CD14-positive monocyte (primary cell): ENCODE measurements at regions not wholly inside any gene's neighbourhood (a gene's known extent, or its start where the extent isn't known, plus 50 kb on each side); places are given as distances from the start of the nearest gene placed in this dataset.

Experiments
- DNase-seq, 3 donors: peaks; one replicate each; pipeline ENCODE4 v3.0.0-alpha.2; 2011 to 2022
- H2AFZ ChIP-seq: 2 replicates; pipeline ENCODE4 v1.6.0; 2012; ENCODE audit warnings: mild to moderate bottlenecking, low read depth, low read length, inconsistent platforms; ENCODE audit not compliant: insufficient read depth, poor library complexity, severe bottlenecking
- H3K27ac ChIP-seq, 2 donors: 1 replicate in 1 of 2; 2 replicates in 1 of 2; pipeline ENCODE4 v1.5.1; 2012 to 2013; ENCODE audit warnings: low read length in 2 of 2, control low read depth in 1 of 2, inconsistent platforms in 1 of 2, low read depth in 1 of 2, mild to moderate bottlenecking in 1 of 2
- H3K27me3 ChIP-seq, 2 donors: one replicate each; pipeline versions ENCODE4 v1.6.0 to v1.6.1; 2011 to 2013; ENCODE audit warnings: low read length in 2 of 2; ENCODE audit not compliant: control insufficient read depth in 2 of 2, insufficient read depth in 2 of 2
- H3K36me3 ChIP-seq, 2 donors: replicated peaks in 1 of 2; 1 replicate in 1 of 2; 2 replicates in 1 of 2; pipeline versions ENCODE4 v1.5.1 to v1.6.1; 2012 to 2013; ENCODE audit warnings: low read length in 2 of 2, control low read depth in 1 of 2, inconsistent platforms in 1 of 2, mild to moderate bottlenecking in 1 of 2; ENCODE audit not compliant: insufficient read depth in 2 of 2, control insufficient read depth in 1 of 2
- H3K4me1 ChIP-seq, 2 donors: 1 replicate in 1 of 2; 2 replicates in 1 of 2; pipeline versions ENCODE4 v1.5.1 to v1.6.1; 2012 to 2013; ENCODE audit warnings: low read length in 2 of 2, control low read depth in 1 of 2, inconsistent platforms in 1 of 2, mild to moderate bottlenecking in 1 of 2, moderate library complexity in 1 of 2; ENCODE audit not compliant: insufficient read depth in 2 of 2, control insufficient read depth in 1 of 2
- H3K4me2 ChIP-seq: replicated peaks from 2 replicates; pipeline ENCODE3; 2012; ENCODE audit warnings: low read length, moderate library complexity, mild to moderate bottlenecking; ENCODE audit not compliant: poor library complexity, severe bottlenecking; ENCODE audit errors: extremely low read depth
- H3K4me3 ChIP-seq, 3 experiments: fragments of 200-600 bp in 1 of 3; sonication (generic) in 1 of 3; replicated peaks in 1 of 3; 1 replicate in 2 of 3; 2 replicates in 1 of 3; pipeline ENCODE4 v1.5.1; 2011 to 2013; ENCODE audit warnings: low read length in 3 of 3, mild to moderate bottlenecking in 3 of 3, control low read depth in 2 of 3, low read depth in 2 of 3, inconsistent platforms in 1 of 3, moderate library complexity in 1 of 3
- H3K79me2 ChIP-seq: 2 replicates; pipeline ENCODE4 v1.6.0; 2012; ENCODE audit warnings: mild to moderate bottlenecking, control low read depth, inconsistent platforms, low read length, moderate library complexity; ENCODE audit not compliant: insufficient read depth
- H3K9ac ChIP-seq: 2 replicates; pipeline ENCODE4 v1.6.0; 2017; ENCODE audit warnings: low read length, mild to moderate bottlenecking; ENCODE audit not compliant: insufficient read depth, poor library complexity, severe bottlenecking
- H3K9me3 ChIP-seq, 2 donors: replicated peaks in 1 of 2; 1 replicate in 1 of 2; 2 replicates in 1 of 2; pipeline versions ENCODE4 v1.5.1 to v1.6.1; 2012 to 2013; ENCODE audit warnings: low read length in 2 of 2, control low read depth in 1 of 2; ENCODE audit not compliant: control insufficient read depth in 1 of 2, insufficient read depth in 1 of 2
- H4K20me1 ChIP-seq: 2 replicates; pipeline ENCODE4 v1.6.0; 2012; ENCODE audit warnings: mild to moderate bottlenecking, low read length, control low read depth, moderate library complexity; ENCODE audit not compliant: insufficient read depth
- H3K27ac Mint-ChIP-seq, 7 donors: one replicate each; pipeline ENCODE4 v1.8.0; 2020; ENCODE audit warnings: mild to moderate bottlenecking in 7 of 7, mixed read lengths in 7 of 7, moderate library complexity in 6 of 7, inconsistent platforms in 2 of 7
- H3K27me3 Mint-ChIP-seq, 3 donors: one replicate each; pipeline ENCODE4 v1.8.0; 2021 to 2022; ENCODE audit warnings: low read depth in 3 of 3, mild to moderate bottlenecking in 3 of 3, mixed read lengths in 3 of 3, moderate library complexity in 3 of 3, inconsistent platforms in 1 of 3
- H3K36me3 Mint-ChIP-seq, 2 donors: one replicate each; pipeline ENCODE4 v1.8.0; 2020; ENCODE audit warnings: mixed read lengths in 2 of 2, inconsistent platforms in 1 of 2, mild to moderate bottlenecking in 1 of 2
- H3K4me1 Mint-ChIP-seq: one replicate; pipeline ENCODE4 v1.8.0; 2020; ENCODE audit warnings: mild to moderate bottlenecking, mixed read lengths
- H3K4me3 Mint-ChIP-seq, 2 donors: one replicate each; pipeline ENCODE4 v1.8.0; 2020; ENCODE audit warnings: mild to moderate bottlenecking in 2 of 2, mixed read lengths in 2 of 2, moderate library complexity in 1 of 2
- H3K9me3 Mint-ChIP-seq, 7 donors: one replicate each; pipeline ENCODE4 v1.8.0; 2020 to 2022; ENCODE audit warnings: mixed read lengths in 7 of 7, mild to moderate bottlenecking in 6 of 7, moderate library complexity in 6 of 7, inconsistent platforms in 2 of 7
- WGBS: methylation state at CpG from one replicate; pipeline ENCODE4 v1.1.5; 2013; ENCODE audit warnings: missing lambda C conversion rate; ENCODE audit not compliant: insufficient coverage; 5-methylcytosine and 5-hydroxymethylcytosine counted together
- intact Hi-C, 2 donors: fragments of 100-400 bp; cut with micrococcal nuclease; formaldehyde crosslinking; loops; one replicate each; pipeline versions ENCODE4 v1.15.0 to v1.15.1; 2023
- TF ChIP-seq, protein P1 (sequence below): fragments of 200-600 bp; IDR thresholded peaks from one replicate; pipeline ENCODE4 v1.8.0; 2022; ENCODE audit warnings: antibody characterized with exemption, mild to moderate bottlenecking

GRCh38 chr9:73011181-73011750, 58.4 kb upstream of the ALDH1A1 start:
- Histone ChIP-seq H3K4me2 (no peak overlapping the region), H3K4me1 (peaks cover 7 to 8% of the 10 kb centered on the region in 2 donors), H3K36me3 (no peaks in the 10 kb centered on the region), H3K4me3 (no peak overlapping the region), H3K27me3 (no peaks in the 10 kb centered on the region), H3K9me3 (no peaks in the 10 kb centered on the region), H3K79me2 (no peaks in the 10 kb centered on the region), H2AFZ (no peak overlapping the region), H3K9ac (no peak overlapping the region), H3K27ac (no peak overlapping the region), H4K20me1 (no peaks in the 10 kb centered on the region)
- intact Hi-C loops: no loop called here
- Mint-ChIP-seq H3K4me1 (peaks cover 25% of the 10 kb centered on the region), H3K27me3 (peaks cover 0 to 3% (median 0%) of the 10 kb centered on the region in 3 donors), H3K27ac (no peak overlapping the region), H3K36me3 (no peaks in the 10 kb centered on the region), H3K4me3 (no peak overlapping the region), H3K9me3 (no peaks in the 10 kb centered on the region)
- 60% methylated on average over 1 of the region's 2 CpGs for WGBS
- no peak for DNase-seq
- TF ChIP-seq, protein P1, sequence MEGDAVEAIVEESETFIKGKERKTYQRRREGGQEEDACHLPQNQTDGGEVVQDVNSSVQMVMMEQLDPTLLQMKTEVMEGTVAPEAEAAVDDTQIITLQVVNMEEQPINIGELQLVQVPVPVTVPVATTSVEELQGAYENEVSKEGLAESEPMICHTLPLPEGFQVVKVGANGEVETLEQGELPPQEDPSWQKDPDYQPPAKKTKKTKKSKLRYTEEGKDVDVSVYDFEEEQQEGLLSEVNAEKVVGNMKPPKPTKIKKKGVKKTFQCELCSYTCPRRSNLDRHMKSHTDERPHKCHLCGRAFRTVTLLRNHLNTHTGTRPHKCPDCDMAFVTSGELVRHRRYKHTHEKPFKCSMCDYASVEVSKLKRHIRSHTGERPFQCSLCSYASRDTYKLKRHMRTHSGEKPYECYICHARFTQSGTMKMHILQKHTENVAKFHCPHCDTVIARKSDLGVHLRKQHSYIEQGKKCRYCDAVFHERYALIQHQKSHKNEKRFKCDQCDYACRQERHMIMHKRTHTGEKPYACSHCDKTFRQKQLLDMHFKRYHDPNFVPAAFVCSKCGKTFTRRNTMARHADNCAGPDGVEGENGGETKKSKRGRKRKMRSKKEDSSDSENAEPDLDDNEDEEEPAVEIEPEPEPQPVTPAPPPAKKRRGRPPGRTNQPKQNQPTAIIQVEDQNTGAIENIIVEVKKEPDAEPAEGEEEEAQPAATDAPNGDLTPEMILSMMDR: no peak

DNA sequence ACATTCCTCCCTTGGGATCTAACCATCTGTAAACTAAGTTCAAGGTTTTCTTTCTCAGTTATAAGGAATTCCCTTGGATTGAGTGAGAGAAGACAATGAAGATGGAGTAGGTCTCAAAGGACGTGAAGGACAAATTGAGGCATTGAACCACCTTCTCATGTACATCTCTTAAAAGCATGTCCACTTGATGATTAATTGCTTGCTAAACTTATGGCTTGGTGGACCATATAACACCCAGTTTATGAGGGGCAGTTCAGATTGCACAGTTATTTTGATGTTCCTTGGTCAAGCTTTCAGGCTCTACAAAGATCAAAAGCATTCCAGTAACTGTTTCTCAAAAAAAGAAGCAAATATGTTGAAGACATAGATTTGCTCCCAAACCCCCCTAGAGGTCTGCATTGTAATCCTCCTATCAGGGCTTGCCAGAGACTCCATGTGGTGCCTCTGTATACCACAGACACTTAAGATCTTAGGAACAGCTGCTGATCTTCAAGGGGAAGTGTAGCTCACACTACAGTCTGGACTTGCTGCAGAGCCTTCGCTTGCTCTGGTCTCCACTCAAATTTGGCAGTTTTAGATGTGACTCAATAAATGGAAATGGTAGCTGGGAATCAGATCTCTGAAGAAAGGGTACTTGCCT, 56.9 kb upstream of the ALDH1A1 start:
- Histone ChIP-seq H3K4me1 (peaks cover 7 to 8% of the 10 kb centered on the region in 2 donors), H3K4me2 (no peak overlapping the region), H3K27ac (no peak overlapping the region), H3K9me3 (no peaks in the 10 kb centered on the region), H3K79me2 (no peaks in the 10 kb centered on the region), H2AFZ (peak overlapping the region; percentile 43), H4K20me1 (no peaks in the 10 kb centered on the region), H3K9ac (no peak overlapping the region), H3K4me3 (no peak overlapping the region), H3K27me3 (no peaks in the 10 kb centered on the region), H3K36me3 (no peaks in the 10 kb centered on the region)
- 33% methylated on average over 1 of the region's 2 CpGs for WGBS
- peak overlapping the region; percentile 32 to 67 for H3K4me3 Mint-ChIP-seq
- no peaks in the 10 kb centered on the region for H3K9me3 Mint-ChIP-seq
- no peaks in the 10 kb centered on the region for H3K36me3 Mint-ChIP-seq
- peak in 1 of 3 donors; percentile 4 for DNase-seq
- intact Hi-C loops: no loop called here
- peak overlapping the region in 1 of 7 donors; percentile 68 for H3K27ac Mint-ChIP-seq
- H3K4me1 Mint-ChIP-seq: peaks cover 25% of the 10 kb centered on the region
- TF ChIP-seq, protein P1: no peak
- H3K27me3 Mint-ChIP-seq: no peaks in the 10 kb centered on the region
